ENCODE measurements at regions not wholly inside any gene's neighbourhood (a gene's known extent, or its start where the extent isn't known, plus 50 kb on each side); places are given as distances from the start of the nearest gene placed in this dataset.

DNA sequence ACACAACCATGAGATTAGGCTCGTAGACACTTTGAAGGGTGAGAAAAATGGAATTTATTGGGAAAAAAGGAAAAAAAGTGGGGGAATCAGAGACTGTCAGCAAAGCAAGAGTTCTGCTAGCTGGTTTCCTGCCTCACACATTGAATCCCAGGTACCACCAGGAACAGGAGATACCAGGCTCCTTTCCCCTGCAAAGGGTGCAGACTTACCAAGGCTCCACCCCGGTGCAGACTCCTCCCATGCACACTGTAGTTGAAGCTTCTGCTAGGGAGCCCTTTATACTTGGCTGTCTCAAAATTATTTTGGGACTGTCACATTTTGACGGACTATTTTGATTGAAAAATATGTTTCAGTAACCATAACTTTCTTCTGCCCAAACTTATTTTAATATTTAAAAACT, 819.9 kb upstream of the GBE1 start:
- H3K4me1 ChIP-seq, result no peaks in the 10 kb centered on the region
- TF ChIP-seq, protein P1, sequence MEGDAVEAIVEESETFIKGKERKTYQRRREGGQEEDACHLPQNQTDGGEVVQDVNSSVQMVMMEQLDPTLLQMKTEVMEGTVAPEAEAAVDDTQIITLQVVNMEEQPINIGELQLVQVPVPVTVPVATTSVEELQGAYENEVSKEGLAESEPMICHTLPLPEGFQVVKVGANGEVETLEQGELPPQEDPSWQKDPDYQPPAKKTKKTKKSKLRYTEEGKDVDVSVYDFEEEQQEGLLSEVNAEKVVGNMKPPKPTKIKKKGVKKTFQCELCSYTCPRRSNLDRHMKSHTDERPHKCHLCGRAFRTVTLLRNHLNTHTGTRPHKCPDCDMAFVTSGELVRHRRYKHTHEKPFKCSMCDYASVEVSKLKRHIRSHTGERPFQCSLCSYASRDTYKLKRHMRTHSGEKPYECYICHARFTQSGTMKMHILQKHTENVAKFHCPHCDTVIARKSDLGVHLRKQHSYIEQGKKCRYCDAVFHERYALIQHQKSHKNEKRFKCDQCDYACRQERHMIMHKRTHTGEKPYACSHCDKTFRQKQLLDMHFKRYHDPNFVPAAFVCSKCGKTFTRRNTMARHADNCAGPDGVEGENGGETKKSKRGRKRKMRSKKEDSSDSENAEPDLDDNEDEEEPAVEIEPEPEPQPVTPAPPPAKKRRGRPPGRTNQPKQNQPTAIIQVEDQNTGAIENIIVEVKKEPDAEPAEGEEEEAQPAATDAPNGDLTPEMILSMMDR (IDR thresholded peaks at IDR 0.05), result no peak
- intact Hi-C loops (cut with DNase I), result no loop called here

DNA sequence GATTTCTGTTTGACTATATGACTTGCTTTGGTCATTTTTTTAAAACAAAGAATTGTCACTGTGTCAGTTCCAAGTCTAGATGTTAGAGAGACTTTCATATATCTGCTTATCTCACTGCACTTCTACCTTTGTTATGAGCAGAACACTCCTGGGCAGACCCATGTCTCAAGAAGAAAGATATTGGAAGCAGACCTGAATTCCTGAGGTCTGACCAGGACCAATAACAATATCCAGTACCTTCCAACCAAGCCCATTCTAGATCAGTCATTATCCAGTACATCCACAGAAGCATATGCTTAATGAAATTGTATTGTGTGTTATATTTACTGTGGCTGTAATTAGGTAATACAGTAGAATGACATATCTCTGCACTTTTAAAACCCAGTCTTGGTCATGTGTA, 811.3 kb upstream of the GBE1 start:
- Histone ChIP-seq H3K27ac (no peak overlapping the region), H3K4me3 (no peak overlapping the region), H3K9me3 (peaks cover 0 to 2% of the 10 kb centered on the region in 2 donors), H3K27me3 (no peaks in the 10 kb centered on the region), H3K4me1 (no peaks in the 10 kb centered on the region), H3K36me3 (no peaks in the 10 kb centered on the region)
- intact Hi-C loops (cut with DNase I), result no loop called here
- TF ChIP-seq, protein P1 (IDR thresholded peaks at IDR 0.05), result no peak
- no peak for DNase-seq
- no peak for ATAC-seq

More for the DNA sequence above, 819.9 kb upstream of the GBE1 start:
- Histone ChIP-seq H3K27me3 (no peaks in the 10 kb centered on the region), H3K9me3 (no peaks in the 10 kb centered on the region), H3K36me3 (no peaks in the 10 kb centered on the region), H3K4me3 (no peak overlapping the region), H3K27ac (no peak overlapping the region)
- ATAC-seq, result no peak
- no peak for DNase-seq

DNA sequence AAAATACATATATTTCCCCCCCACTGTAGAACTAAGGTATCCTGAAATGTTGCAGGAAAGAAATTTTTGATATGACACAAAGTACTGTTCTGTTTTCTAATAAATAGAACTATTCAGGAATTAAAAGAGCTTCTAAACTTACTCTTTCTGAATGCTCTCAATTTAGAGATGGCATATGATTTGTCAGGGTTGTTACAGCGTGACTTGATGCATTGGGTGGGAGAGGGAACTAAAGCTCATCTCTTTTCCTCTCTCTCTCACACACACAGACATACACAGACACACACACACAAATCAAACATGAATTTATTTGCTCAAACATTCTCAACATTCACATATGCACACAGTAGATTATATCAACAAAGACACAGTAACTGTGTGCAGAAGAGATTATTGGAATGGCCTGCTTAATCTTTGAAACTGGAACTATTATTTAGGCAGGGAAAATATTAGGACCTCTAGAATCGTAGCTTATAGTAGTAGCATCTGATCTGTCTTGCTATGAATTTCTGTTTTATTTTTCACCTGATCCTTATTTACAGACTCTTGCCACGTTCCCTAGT, 807.4 kb upstream of the GBE1 start:
- no peak for DNase-seq
- no peak for ATAC-seq
- no peaks in the 10 kb centered on the region for H3K27me3 ChIP-seq

DNA sequence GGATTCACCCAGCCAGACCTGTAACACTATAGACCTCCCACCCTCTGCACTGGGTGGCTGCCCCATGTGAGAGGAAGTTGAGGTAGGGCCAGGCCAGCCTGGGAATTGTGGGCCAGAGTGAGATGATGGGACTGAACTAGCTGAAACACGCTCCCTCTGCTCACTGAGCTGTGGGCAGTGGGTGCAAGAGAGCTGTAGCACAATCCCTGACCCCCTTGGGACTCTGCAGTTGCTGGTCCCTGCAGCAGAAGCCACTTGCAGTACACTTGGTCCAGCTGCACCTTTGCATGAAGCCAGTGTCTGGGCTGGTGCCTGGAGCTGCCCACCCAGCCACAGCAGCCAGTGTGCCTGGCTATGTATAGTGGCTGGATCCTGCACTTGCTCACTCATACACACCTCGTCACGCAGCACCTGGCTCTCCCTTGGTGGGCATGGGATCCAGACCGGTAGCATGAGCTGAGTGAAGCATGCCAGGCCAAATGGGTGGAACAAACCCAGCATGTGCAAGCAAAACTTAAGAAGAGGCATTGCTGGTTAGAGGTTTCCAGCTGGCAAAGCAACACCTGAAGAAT, 805.7 kb upstream of the GBE1 start:
- no peaks in the 10 kb centered on the region for H3K36me3 ChIP-seq

More for the DNA sequence above, 807.4 kb upstream of the GBE1 start:
- intact Hi-C loops (cut with DNase I), result no loop called here
- H3K27ac ChIP-seq, result no peak overlapping the region
- TF ChIP-seq, protein P1 (IDR thresholded peaks at IDR 0.05), result no peak
- no peak overlapping the region for H3K4me3 ChIP-seq
- H3K4me1 ChIP-seq, result no peaks in the 10 kb centered on the region
- H3K36me3 ChIP-seq, result no peaks in the 10 kb centered on the region
- H3K9me3 ChIP-seq, result peaks cover 0 to 9% of the 10 kb centered on the region in 2 donors

DNA sequence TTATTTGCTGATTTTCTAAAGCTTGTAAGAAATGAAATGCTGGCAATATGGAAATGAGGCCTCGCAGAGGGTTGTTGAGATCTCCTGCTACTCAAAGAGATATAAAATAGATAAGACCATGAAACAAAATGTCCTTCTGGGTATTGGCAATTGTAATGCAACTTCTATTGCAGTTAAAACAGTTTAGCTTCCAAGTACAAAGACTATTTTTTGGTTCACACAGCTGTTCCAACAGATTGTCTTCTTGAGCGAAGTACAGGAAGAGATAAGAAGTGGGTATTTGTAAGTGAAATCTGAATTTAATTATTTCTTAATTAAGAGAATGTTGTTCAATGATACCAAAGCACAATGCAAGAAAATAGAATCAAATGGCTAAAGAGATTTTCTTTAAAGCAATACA, 801.5 kb upstream of the GBE1 start:
- Histone ChIP-seq H3K4me1 (no peaks in the 10 kb centered on the region), H3K9me3 (peaks cover 0 to 7% of the 10 kb centered on the region in 2 donors), H3K36me3 (no peaks in the 10 kb centered on the region), H3K4me3 (no peak overlapping the region), H3K27ac (no peak overlapping the region), H3K27me3 (no peaks in the 10 kb centered on the region)
- DNase-seq (no peak), ATAC-seq (no peak)
- intact Hi-C loops (cut with DNase I), result no loop called here
- TF ChIP-seq, protein P1 (IDR thresholded peaks at IDR 0.05), result no peak

More for the DNA sequence above, 805.7 kb upstream of the GBE1 start:
- Histone ChIP-seq H3K27me3 (no peaks in the 10 kb centered on the region), H3K9me3 (peaks cover 0 to 9% of the 10 kb centered on the region in 2 donors), H3K27ac (no peak overlapping the region), H3K4me1 (no peaks in the 10 kb centered on the region), H3K4me3 (no peak overlapping the region)
- intact Hi-C loops (cut with DNase I), result no loop called here
- TF ChIP-seq, protein P1 (IDR thresholded peaks at IDR 0.05), result no peak
- no peak for ATAC-seq
- no peak for DNase-seq

Measured in left lung (tissue), 4 donors.